A549 (cell line): ENCODE measurements at regions not wholly inside any gene's neighbourhood (a gene's known extent, or its start where the extent isn't known, plus 50 kb on each side); places are given as distances from the start of the nearest gene placed in this dataset.

ENCODE experiments used
- ATAC-seq, 2 experiments: fragments of 200-7000 bp in 1 of 2; fragments of >200 bp in 1 of 2; cut with Nextera tagmentation in 1 of 2; cut with Tn5 transposase in 1 of 2; 3 replicates each; pipeline versions ENCODE4 v1.8.0 to v1.9.1; 2018 to 2020; ENCODE audit warnings: mild to moderate bottlenecking in 1 of 2, moderate library complexity in 1 of 2
- CTCF ChIA-PET: fragments of 300-600 bp; sonication (Branson Sonifier 250); formaldehyde crosslinking; extraction: SDS; loops from one replicate; lab custom pipeline; 2021; ENCODE audit warnings: antibody characterized with exemption, inconsistent platforms; lab: Yijun Ruan, JAX
- POLR2A ChIA-PET: fragments of 350-600 bp; formaldehyde crosslinking; extraction: SDS; loops from one replicate; lab custom pipeline; 2021; ENCODE audit warnings: antibody characterized with exemption, inconsistent platforms; lab: Yijun Ruan, JAX
- DNase-seq, 2 experiments: peaks; one replicate each; pipeline versions ENCODE4 v3.0.0 to v3.0.0-alpha.2; 2011 to 2016; ENCODE audit warnings: low read depth in 1 of 2, low spot score in 1 of 2
- FAIRE-seq: peaks from 2 replicates; lab custom pipeline; 2011; peaks lifted over from hg19 to GRCh38; lab: Jason Lieb, UNC
- H3K27ac ChIP-seq, 2 experiments: fragments of >200 bp; sonication (Bioruptor Twin); formaldehyde crosslinking; 3 replicates each; pipeline ENCODE4 v1.5.1; 2016 to 2017
- H3K4me1 ChIP-seq: fragments of >200 bp; sonication (Bioruptor Twin); formaldehyde crosslinking; 3 replicates; pipeline ENCODE4 v1.6.1; 2016
- H3K4me2 ChIP-seq: fragments of >200 bp; sonication (Bioruptor Twin); formaldehyde crosslinking; 3 replicates; pipeline ENCODE4 v1.6.1; 2016
- H3K4me3 ChIP-seq: fragments of >200 bp; sonication (Bioruptor Twin); formaldehyde crosslinking; 3 replicates; pipeline ENCODE4 v1.5.1; 2016
- H3K9me3 ChIP-seq: fragments of >200 bp; sonication (Bioruptor Twin); formaldehyde crosslinking; 3 replicates; pipeline ENCODE4 v1.6.1; 2016
- CBX8 ChIP-seq: fragments of 200-600 bp; sonication (generic); IDR thresholded peaks from 2 replicates; pipeline ENCODE4 v1.6.1; 2016
- FOSB ChIP-seq: fragments of 250-450 bp; sonication (Bioruptor Pico); IDR thresholded peaks from 2 replicates; pipeline ENCODE4 v1.5.0; 2020; ENCODE audit warnings: mild to moderate bottlenecking, moderate library complexity
- FOSL2 ChIP-seq, 2 experiments: fragments of 450-650 bp in 1 of 2; fragments of >200 bp in 1 of 2; sonication (Bioruptor Twin) in 1 of 2; formaldehyde crosslinking; IDR thresholded peaks; 2 replicates each; pipeline versions ENCODE4 v1.5.0 to v1.6.1; 2016 to 2020; ENCODE audit warnings: mild to moderate bottlenecking in 1 of 2, moderate library complexity in 1 of 2
- GATA3 ChIP-seq: IDR thresholded peaks from 2 replicates; pipeline ENCODE4 v1.6.1; 2012; ENCODE audit warnings: borderline replicate concordance
- HEYL ChIP-seq: fragments of 250-450 bp; sonication (Bioruptor Pico); IDR thresholded peaks from 2 replicates; pipeline ENCODE4 v1.8.0; 2021; ENCODE audit warnings: mild to moderate bottlenecking, moderate library complexity
- HOXA7 ChIP-seq: fragments of 250-450 bp; sonication (Bioruptor Pico); IDR thresholded peaks from 2 replicates; pipeline ENCODE4 v1.5.0; 2020; ENCODE audit warnings: mild to moderate bottlenecking, moderate library complexity
- MAFK ChIP-seq: fragments of 450-650 bp; IDR thresholded peaks from 2 replicates; pipeline ENCODE4 v1.6.1; 2014; ENCODE audit not compliant: partially characterized antibody
- MAX ChIP-seq: IDR thresholded peaks from 2 replicates; pipeline ENCODE4 v1.6.1; 2012
- MAZ ChIP-seq: fragments of 150-350 bp; IDR thresholded peaks from 2 replicates; pipeline ENCODE4 v1.6.1; 2014; ENCODE audit warnings: antibody characterized with exemption, low read depth, low read length, borderline replicate concordance
- MYC ChIP-seq: IDR thresholded peaks from 2 replicates; pipeline ENCODE4 v1.6.1; 2012; ENCODE audit warnings: mild to moderate bottlenecking, inconsistent platforms, low read length, improper control_type of control experiment, borderline replicate concordance
- NFE2L2 ChIP-seq: fragments of 150-350 bp; conservative IDR thresholded peaks from 2 replicates; pipeline ENCODE4 v1.6.1; 2014; ENCODE audit warnings: low read length
- NPAS2 ChIP-seq: fragments of 250-450 bp; sonication (Bioruptor Pico); IDR thresholded peaks from 2 replicates; pipeline ENCODE4 v1.8.0; 2022; ENCODE audit warnings: mild to moderate bottlenecking, moderate library complexity, borderline replicate concordance
- RARB ChIP-seq: fragments of 250-450 bp; sonication (Bioruptor Pico); IDR thresholded peaks from 2 replicates; pipeline ENCODE4 v1.8.0; 2021; ENCODE audit warnings: mild to moderate bottlenecking, moderate library complexity
- REST ChIP-seq: fragments of 200-600 bp; sonication (generic); IDR thresholded peaks from 2 replicates; pipeline ENCODE4 v1.6.1; 2016; ENCODE audit warnings: antibody characterized with exemption, mild to moderate bottlenecking, moderate library complexity
- RFX5 ChIP-seq: fragments of 450-650 bp; IDR thresholded peaks from 2 replicates; pipeline ENCODE4 v1.7.1; 2014; ENCODE audit warnings: antibody characterized with exemption, mild to moderate bottlenecking, moderate library complexity
- RNF2 ChIP-seq: fragments of 200-600 bp; sonication (generic); IDR thresholded peaks from 2 replicates; pipeline ENCODE4 v1.6.1; 2016; ENCODE audit warnings: low read depth, mild to moderate bottlenecking, antibody characterized with exemption, moderate library complexity, borderline replicate concordance
- SREBF2 ChIP-seq: fragments of 450-650 bp; IDR thresholded peaks from 2 replicates; pipeline ENCODE4 v1.6.1; 2014; ENCODE audit warnings: mild to moderate bottlenecking, moderate library complexity
- ZNF302 ChIP-seq: fragments of 250-450 bp; sonication (Bioruptor Pico); IDR thresholded peaks from 2 replicates; pipeline ENCODE4 v1.9.0; 2021; ENCODE audit warnings: inconsistent platforms, mild to moderate bottlenecking, moderate library complexity
- WGBS: methylation state at CpG from one replicate; pipeline ENCODE4 v1.1.6; 2017; ENCODE audit errors: missing lambda C conversion rate; 5-methylcytosine and 5-hydroxymethylcytosine counted together
- TF ChIP-seq, protein P1 (sequence below): fragments of 150-350 bp; IDR thresholded peaks from 2 replicates; pipeline ENCODE4 v1.6.1; 2014; ENCODE audit warnings: low read depth, mild to moderate bottlenecking, low read length
- TF ChIP-seq, protein P2 (sequence below): fragments of >200 bp; sonication (Bioruptor Twin); formaldehyde crosslinking; IDR thresholded peaks from 3 replicates; pipeline ENCODE4 v1.6.1; 2016
- TF ChIP-seq, protein P3 (sequence below): fragments of >200 bp; sonication (Bioruptor Twin); formaldehyde crosslinking; IDR thresholded peaks from 3 replicates; pipeline ENCODE4 v1.5.1; 2016
- TF ChIP-seq, protein P4 (sequence below): IDR thresholded peaks from 2 replicates; pipeline ENCODE4 v1.6.1; 2012; ENCODE audit warnings: low read depth, borderline replicate concordance
- TF ChIP-seq, protein P5 (sequence below): IDR thresholded peaks from 2 replicates; pipeline ENCODE4 v1.6.1; 2012
- TF ChIP-seq, protein P6 (sequence below): fragments of 250-450 bp; sonication (Bioruptor Pico); IDR thresholded peaks from 2 replicates; pipeline ENCODE4 v1.5.0; 2020; ENCODE audit warnings: low read depth, mild to moderate bottlenecking, moderate library complexity

DNA sequence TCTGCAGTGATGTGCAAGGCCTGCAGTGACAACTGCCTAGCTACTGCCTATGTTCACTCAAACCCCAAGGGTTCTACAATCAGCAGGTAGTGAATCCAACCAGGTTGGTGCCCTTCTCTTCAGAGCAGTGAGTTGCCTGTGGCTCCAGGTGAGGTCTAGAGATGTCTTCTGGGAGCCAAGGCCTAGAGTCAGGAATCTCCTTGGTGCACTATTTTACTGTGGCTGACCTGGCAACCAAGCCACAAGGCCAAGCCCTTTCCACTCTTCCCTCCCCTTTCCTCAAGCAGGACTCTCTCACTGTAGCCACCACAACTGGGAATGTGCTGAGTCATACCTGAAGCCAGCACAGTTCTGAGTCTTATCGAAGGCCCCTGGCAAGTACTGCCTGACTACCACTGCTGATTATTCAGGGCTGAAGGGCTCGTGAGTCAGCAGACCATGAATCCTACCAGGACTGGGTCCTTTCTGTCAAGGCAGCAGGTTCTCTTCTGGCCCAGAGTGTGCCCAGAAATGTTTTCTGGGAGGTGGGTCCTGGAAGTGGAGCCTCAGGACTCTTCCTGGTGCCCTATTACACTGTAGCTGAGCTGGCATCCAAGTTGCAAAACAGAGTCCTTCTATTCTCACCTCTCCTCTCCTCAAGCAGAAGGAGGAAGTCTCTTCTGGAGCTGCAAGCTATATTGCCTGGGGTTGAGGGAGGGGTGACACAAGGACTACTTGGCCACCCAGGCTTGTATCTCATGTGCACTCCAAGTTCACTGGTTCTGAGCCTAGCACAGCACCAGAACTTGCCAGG, 111.6 kb downstream of the BTC start (continued):
- TF ChIP-seq, protein P1, sequence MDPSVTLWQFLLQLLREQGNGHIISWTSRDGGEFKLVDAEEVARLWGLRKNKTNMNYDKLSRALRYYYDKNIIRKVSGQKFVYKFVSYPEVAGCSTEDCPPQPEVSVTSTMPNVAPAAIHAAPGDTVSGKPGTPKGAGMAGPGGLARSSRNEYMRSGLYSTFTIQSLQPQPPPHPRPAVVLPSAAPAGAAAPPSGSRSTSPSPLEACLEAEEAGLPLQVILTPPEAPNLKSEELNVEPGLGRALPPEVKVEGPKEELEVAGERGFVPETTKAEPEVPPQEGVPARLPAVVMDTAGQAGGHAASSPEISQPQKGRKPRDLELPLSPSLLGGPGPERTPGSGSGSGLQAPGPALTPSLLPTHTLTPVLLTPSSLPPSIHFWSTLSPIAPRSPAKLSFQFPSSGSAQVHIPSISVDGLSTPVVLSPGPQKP = no peak
- no peak for TF ChIP-seq SREBF2
- TF ChIP-seq, protein P2, sequence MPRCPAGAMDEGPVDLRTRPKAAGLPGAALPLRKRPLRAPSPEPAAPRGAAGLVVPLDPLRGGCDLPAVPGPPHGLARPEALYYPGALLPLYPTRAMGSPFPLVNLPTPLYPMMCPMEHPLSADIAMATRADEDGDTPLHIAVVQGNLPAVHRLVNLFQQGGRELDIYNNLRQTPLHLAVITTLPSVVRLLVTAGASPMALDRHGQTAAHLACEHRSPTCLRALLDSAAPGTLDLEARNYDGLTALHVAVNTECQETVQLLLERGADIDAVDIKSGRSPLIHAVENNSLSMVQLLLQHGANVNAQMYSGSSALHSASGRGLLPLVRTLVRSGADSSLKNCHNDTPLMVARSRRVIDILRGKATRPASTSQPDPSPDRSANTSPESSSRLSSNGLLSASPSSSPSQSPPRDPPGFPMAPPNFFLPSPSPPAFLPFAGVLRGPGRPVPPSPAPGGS = no peak
- TF ChIP-seq RFX5 = no peak
- TF ChIP-seq MYC = no peak
- TF ChIP-seq HOXA7 (CRISPR knock-in tag) = no peak
- no peak for TF ChIP-seq ZNF302
- peak; percentile 98 for TF ChIP-seq NFE2L2
- TF ChIP-seq, protein P3, sequence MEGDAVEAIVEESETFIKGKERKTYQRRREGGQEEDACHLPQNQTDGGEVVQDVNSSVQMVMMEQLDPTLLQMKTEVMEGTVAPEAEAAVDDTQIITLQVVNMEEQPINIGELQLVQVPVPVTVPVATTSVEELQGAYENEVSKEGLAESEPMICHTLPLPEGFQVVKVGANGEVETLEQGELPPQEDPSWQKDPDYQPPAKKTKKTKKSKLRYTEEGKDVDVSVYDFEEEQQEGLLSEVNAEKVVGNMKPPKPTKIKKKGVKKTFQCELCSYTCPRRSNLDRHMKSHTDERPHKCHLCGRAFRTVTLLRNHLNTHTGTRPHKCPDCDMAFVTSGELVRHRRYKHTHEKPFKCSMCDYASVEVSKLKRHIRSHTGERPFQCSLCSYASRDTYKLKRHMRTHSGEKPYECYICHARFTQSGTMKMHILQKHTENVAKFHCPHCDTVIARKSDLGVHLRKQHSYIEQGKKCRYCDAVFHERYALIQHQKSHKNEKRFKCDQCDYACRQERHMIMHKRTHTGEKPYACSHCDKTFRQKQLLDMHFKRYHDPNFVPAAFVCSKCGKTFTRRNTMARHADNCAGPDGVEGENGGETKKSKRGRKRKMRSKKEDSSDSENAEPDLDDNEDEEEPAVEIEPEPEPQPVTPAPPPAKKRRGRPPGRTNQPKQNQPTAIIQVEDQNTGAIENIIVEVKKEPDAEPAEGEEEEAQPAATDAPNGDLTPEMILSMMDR = no peak
- TF ChIP-seq NPAS2 (CRISPR knock-in tag) = no peak
- TF ChIP-seq FOSB (CRISPR knock-in tag) = no peak
- TF ChIP-seq MAFK = peak; percentile 100
- peak; percentile 18; the same call in 1 of the 2 replicates for TF ChIP-seq FOSL2 (IDR thresholded peaks at IDR 0.05)
- TF ChIP-seq FOSL2 (CRISPR knock-in tag; IDR thresholded peaks at IDR 0.05) = peak; percentile 62
- TF ChIP-seq, all 56 proteins: peak for 7

DNA sequence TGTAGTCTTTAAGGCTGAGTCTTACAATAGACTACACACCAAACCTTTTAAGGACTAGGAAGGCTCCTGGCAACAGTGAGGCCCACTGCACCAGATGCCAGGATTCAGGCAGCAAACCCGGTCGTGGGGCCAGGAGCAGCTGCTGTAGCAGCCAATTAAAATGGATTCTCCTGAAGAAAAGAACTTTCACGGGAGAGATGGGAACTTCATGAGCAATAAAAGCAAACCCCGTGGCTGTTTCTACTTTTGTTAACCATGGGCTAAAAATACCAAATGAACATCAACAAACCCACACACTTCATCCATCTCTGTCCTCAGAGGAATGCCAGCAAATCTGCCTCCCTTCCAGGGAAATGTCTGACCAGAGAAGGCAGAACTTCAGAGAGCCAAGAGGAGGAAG, 101.4 kb downstream of the BTC start:
- no peaks in the 10 kb centered on the region for H3K4me1 ChIP-seq
- ChIA-PET POLR2A (no interaction called here), CTCF (interaction anchor here (1.2 kb wide), 1 partner anchor 17 kb away, joined by 5 read pairs; no protein-coding TSS in a partner anchor)
- no peak for FAIRE-seq
- no peak overlapping the region for H3K27ac ChIP-seq
- H3K4me2 ChIP-seq = no peak overlapping the region
- no peaks in the 10 kb centered on the region for H3K9me3 ChIP-seq
- DNase-seq = no peak
- no peak for ATAC-seq
- no peak overlapping the region for H3K4me3 ChIP-seq
- 19% methylated on average over 4 of the region's 4 CpGs for whole genome bisulfite sequencing
- TF ChIP-seq HEYL (CRISPR knock-in tag) (no peak), MAX (no peak), RARB (no peak), RNF2 (no peak), MYC (no peak), MAZ (no peak), NPAS2 (CRISPR knock-in tag) (no peak), GATA3 (no peak), CBX8 (no peak), REST (no peak)
- TF ChIP-seq, protein P4, sequence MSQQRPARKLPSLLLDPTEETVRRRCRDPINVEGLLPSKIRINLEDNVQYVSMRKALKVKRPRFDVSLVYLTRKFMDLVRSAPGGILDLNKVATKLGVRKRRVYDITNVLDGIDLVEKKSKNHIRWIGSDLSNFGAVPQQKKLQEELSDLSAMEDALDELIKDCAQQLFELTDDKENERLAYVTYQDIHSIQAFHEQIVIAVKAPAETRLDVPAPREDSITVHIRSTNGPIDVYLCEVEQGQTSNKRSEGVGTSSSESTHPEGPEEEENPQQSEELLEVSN = no peak
- TF ChIP-seq, protein P3 = no peak
- TF ChIP-seq, protein P5, sequence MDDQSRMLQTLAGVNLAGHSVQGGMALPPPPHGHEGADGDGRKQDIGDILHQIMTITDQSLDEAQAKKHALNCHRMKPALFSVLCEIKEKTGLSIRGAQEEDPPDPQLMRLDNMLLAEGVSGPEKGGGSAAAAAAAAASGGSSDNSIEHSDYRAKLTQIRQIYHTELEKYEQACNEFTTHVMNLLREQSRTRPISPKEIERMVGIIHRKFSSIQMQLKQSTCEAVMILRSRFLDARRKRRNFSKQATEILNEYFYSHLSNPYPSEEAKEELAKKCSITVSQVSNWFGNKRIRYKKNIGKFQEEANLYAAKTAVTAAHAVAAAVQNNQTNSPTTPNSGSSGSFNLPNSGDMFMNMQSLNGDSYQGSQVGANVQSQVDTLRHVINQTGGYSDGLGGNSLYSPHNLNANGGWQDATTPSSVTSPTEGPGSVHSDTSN = no peak
- TF ChIP-seq, protein P6, sequence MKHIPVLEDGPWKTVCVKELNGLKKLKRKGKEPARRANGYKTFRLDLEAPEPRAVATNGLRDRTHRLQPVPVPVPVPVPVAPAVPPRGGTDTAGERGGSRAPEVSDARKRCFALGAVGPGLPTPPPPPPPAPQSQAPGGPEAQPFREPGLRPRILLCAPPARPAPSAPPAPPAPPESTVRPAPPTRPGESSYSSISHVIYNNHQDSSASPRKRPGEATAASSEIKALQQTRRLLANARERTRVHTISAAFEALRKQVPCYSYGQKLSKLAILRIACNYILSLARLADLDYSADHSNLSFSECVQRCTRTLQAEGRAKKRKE = no peak
